ENCODE measurements at regions not wholly inside any gene's neighbourhood (a gene's known extent, or its start where the extent isn't known, plus 50 kb on each side); places are given as distances from the start of the nearest gene placed in this dataset.

DNA sequence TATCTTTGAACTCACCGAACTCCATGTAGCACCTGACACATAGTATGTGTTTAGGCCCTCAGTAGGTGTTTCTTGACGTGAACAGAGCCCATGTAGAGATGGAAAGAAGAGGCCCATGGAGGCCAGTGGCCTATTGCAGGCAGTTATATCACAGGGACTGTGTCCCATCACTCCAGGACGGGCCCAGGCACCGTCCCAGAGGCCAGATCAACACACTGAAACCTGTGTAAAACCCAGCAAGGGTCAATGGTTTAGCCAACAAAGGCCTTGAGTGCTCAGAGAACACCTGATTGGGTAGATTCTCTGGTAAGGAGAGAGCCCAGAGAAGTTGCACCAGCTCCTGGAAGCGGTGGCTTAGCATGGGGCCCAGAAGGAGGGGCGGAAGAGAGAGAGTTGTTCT, 82.8 kb downstream of the INHBB start:
- DNase-seq = no peak

DNA sequence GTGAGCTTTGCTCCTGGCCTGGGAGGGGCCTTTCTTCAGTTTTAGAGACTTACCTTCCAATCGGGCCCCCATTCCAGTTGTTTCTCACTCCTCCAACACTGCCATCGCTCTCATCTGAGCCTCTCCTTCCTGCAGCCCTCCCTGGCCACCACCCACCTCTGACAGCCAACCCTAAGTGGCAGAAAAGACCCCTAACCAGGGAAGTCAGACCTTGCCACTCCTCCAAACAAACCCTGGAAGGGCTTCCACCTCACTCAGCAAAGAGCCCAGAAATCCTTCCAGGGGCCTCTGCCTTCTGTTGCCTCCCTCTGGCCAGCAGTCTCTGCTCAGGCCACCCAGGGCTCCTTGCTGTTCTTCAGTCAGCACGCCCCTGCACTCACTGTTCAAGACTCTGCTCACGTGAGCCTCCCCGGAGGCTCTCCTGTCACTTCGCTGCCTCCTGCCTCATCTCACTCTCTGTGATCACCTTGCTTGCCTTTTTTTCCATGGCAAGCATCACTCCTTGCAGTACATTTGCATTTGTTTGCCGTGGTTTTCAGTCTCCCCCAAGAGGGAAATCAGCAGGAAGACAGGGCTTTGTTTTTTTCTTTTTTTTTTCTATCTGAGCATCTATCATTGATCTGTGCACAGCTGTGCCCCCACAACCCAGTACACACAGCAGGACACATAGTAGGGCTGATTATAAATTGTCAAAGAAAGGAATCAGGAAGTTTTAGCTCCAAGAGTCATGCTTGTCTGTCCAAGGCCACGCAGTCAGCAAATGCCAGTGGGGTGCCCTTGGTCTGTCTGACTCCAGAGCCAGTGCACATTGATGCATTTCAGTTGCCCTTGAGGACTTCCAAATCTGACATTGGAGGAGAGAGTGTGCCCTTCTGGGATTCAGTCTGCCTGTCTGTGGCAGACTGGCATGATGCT, 83.9 kb downstream of the INHBB start:
- no peak for DNase-seq

GRCh38 chr2:120430501-120430830, 84.5 kb downstream of the INHBB start:
- DNase-seq = no peak

- no peak for DNase-seq
These were observed 85.0 kb downstream of the INHBB start for GRCh38 chr2:120430957-120431356.

DNA sequence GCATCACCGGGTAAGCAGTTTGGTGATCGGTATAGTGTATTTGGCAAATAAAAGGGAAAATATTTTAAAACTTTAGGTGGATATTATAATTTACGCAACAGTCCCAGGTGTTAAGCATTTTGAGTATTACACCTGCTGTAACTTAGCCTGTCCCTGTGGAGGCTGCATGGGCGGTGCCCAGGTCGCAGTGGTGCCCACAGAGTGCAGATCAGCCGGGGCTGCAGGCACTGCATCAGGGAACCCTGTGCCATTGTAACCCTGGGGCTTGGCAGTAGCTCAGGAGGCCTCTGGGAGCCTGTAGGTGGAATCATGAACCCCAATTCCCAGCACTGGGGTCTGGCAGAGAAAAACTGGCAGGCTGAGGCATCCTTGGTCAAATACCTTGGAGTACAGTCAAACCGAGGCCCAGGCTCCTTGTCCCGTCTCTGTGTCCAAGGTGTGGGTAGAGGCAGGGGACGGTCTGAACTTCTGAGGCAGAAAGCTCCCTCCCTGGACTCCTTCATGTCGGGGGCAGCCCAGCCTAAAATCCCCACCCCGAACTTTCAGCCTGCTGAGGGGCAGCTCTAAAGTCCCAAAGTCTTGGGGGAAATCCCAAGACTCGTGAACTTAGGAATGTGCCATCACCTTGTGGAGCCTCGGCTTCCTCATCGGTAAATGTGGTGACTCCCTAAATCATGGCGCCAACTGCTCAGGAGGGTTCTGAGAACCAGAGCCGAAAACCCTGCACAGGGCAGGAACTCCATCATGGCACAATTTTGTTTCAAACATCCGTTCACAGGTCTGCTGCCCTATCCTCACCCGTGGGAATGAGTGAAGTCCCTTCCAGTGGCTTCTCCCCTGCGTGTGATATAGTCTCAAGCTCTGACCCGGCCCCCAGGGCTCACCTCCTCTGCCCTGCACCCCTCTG, 85.7 kb downstream of the INHBB start:
- DNase-seq = no peak

DNA sequence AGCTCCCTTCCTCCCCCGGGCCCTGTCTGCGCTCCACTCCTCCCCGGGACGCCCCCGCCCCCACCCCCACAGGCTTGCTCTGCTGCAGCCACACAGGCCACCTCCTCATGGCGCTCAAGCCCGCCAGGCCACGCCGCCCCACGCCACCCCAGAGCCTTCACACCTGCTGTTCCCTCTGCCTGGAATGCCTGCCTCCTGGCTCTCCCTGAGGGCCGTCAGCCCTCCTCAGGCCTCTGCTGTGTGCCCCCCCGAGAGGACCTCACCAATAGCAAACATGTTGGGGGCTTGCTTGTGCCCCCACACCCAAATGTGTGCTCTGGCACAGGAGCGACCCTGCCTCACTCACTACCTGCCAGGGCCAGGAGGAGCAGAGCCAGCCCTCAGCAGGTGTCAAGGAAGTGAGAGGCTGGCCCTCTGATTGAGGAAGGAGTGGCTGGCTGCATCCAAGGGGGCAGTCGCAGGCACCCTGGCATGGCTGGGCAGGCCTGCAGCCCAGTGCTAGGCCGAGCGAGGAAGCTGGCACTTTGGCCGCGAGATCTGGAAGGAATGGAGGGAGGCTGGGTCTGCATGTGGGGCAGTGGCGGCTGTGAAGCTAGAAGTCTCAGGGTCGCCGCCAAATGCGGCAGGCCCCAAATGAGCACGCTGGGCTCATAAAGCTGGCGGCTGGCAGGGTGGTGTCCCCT, 86.5 kb downstream of the INHBB start:
- no peak for DNase-seq

DNA sequence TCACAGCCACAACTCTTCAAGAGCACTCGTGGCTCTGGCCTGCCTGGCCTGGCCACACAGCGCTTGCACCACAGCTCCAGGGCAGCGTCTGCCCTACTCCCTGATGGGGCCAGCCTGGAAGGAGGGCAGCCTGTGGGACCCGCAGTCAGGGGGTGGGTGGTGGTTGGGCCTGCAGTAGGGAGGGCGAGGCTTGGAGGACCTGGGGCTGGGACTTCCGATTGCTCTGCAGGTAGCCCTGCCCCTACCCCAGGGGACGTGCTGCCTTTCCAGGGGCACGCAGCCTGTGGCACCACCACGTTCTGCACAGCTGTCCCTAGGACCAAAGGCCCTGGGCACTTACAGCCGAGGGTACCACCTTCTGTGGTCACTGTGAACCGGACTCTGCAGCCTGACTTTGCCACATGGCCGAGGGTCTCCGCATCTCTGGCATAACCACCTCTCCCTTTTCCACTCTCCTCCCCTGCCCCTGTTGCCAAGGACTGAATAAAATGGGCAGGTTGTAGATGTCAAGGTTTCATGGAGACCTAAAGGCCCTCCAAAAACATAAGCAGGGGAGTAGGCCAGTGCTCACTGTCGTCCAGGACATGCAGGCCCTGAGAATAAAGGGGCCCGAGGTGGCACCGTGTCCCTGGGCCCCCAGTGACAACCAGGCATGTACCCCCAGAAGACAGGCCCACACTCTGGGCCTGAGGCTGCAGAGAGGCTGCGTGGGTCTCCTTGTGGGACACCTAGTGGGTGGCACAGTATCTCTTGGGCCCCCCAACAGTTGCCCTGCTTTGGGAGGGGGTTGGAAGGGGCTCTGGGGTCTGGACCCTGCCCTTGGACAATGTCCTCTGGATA, 87.3 kb downstream of the INHBB start:
- DNase-seq = no peak

DNA sequence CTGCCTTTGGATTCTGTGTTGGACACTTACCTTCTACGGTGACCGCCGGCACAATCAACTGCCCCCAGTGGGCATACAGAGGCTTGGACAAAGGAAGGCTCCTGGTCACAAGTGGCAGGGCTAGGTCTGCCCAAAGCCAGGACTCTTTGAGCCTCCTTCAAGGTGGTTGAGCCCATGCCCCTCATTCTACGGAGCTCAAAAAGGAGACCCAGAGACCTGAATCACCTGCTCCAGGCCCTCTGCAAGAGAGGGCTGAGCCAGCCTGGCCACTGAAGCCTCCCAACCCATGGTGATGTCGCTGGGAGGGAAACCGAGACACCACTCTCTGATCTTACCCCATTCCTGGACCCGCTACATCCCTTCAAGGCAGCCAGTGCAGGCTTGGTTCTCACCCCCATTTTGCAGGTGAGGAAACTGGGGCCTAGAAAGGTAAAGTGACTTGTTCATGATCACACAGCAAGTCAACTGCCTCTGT, 87.9 kb downstream of the INHBB start:
- no peak for DNase-seq

GRCh38 chr2:120434492-120435308, 88.8 kb downstream of the INHBB start:
- no peak for DNase-seq

DNA sequence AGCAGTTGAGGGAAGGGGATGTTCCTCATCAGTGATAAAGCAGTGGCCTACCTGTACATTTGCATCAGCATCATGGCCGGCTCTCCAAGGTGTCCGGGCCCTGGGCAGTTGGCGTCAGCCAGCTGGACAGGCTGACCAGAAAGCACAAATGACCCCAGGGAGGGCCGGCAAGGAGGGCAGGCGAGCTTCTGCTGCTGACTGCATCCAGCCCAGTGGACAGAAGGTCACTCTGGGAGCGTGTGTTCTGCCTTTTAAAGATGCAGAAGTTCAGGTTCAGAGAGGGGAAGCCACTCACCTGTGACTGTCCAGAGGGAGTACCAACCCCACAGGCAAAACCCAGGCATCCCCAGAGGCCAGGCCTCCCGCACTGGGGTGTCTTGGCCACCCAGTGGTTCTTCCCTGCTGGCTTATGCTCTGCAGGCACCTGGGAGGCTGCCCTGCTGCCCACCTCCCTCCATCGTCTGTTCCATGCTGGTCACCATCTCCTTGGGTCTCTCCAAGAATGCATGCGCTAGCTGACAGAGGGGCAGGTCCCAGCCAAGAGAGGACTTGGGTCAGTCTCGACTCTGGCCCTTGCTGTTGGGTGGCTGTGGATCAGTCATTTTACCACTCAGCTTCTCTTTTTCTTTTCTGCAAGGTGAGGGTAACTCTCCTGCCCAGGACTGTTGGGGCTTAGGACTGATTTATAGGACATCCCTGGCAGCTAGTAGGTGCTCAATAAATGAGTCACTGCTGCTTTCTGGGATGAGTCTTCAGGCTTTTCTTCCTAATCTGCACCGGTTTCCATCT, 89.9 kb downstream of the INHBB start:
- no peak for DNase-seq

DNA sequence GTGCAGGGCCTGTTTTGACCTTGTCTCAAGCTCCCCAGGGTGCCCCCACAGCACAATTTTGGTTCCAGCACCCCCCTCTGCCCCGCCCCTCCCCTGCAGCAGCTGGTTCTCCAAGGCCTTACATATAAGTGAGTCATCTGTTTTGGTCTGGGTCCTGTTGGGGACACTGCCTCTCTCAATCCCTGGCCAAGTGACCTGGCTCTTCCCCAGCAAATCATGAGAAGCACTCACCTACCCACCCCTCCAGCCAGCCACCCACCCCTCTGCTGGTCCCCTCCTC, 90.5 kb downstream of the INHBB start:
- no peak for DNase-seq

DNA sequence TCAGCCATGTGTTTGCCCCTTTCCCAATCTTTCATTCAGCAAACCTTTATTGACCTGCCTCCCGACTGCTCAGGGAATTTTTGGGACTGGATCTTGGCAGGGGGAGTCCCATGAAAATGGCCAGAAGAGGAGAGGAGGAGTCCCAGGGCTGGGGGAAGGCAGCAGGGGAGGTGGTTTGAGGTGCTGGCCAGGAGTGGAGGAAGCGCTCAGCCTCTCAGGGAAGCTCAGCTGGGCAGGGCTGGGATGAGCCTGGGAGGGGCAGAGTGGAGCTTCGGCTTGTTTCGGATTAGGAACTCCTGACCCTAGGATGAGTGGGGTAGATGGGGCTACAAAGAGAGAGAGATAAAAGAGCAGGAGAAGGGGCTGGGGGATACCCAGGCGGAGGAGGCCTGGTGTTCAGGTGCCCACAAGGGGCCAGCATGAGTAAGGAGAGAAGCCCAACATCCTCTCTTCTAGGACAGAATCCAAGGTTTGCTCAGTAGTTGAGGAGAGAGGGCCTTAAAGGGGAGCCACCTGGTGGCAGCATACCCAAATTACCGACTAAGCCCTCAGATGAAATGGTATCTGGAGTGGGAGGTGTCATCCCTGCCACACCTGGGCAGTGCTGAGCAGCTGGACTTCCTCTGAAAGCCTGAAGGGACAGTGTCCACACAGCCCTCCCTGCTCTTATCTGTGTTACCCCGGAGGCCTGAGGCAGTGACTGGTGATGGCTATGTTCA, 91.1 kb downstream of the INHBB start:
- DNase-seq = peak; percentile 14

- no peak for DNase-seq
These were observed 91.7 kb downstream of the INHBB start for GRCh38 chr2:120437604-120438000.

DNA sequence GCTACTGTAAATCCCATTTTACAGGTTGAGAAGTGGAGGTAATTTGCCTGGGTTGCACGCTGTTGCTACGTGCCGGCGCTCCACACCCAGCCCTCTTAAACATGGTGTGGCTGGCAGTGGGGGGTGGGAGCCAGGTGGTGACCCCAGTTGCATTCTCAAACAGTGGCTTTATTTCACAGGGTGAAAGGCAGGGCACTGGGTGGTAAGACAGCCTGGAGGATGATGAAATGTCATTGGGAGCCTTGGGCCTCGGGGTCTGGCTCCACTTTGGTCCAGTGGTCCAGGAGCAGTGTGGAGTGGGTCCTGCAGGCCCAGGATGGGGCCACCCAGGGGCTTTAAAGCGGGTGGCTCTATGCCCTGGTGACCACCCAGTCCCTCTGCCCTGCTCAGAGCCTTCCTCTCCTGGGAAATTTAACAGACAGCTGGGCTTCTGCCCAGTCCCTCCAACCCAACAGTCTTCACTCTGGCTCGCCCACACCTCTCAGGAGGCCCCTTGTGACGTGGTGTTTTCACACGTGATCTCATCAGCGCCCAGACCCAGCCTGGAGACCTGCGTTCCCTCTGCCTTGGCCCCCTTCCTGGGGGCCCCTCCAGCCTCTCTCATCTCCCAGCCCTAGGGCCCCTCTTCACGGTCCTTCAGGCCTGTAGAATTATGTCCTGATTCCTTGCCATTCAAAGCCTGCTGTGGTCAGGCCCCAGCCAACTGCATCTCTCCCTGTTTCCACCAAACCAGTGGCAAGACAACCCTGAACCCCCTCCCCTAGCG, 92.5 kb downstream of the INHBB start:
- DNase-seq = no peak

DNA sequence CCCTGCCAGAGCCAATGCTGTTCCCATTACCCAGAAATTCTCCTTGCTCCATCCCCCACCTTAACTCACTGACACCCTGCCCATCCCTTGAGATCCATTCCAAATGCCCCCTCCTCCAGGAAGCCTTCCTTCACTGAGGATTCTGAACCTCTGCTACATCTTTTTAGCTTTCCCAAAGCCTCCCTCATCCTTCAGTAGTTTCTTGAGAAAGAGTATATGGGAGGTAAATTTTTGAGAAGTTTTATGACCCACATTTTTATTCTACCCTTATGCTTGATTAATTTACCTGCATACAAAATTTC, 93.1 kb downstream of the INHBB start:
- DNase-seq = no peak

- no peak for DNase-seq
These were observed 93.9 kb downstream of the INHBB start for GRCh38 chr2:120439637-120440384.

DNA sequence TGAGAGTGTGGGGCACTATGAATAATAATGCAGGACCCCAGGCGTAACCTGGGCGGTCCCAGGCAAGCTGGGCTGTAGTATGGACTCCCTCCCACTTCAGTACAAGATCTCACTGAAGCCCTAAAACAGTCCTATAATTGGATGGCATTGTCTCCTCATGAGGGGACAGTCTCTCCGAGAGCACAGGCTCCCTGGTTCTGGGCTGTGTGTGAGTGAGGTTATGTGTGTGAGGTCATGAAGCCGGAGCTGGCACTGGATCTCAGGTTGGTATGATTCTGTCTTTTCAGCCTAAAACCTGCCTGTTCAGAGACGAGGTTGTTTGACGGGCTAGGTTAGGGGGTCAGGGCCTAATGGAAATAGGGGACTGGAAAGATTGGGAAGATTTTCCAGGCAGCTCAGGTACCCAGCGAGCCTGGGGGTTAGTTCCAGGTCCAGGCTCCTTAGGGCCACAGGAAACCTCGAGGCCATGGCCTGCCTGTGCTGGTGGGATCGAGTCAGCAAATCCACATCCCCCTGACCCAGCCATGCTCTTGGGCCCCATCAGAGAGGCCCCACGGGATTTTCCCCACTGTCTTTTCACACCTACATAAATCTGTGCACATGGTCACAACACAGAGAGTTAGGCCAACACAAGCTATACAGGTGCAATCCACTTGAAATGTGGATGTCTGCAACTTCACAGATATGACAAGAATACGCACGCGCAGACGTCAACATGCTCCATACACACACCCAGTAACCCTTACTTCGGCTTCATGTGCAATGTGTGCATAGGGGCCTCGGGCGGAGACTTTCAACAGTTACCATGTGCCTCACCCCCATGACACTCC, 94.8 kb downstream of the INHBB start:
- no peak for DNase-seq

DNA sequence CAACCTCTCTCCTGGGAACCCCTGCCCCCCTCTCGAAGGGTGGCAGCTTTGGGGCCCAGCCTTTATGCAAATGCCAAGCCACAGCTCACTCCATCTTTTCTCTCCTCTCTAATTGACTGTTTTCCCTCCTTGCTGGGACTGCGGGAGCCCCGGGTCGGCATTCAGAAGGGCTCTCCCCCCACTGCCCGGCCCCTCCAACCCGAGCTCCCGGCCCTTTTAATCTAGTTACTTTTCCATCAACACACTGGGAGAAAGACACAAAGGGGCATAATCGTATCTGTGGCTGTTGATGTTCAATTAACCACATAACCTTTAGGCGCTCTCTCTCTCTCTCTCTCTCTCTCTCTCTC, 95.4 kb downstream of the INHBB start:
- no peak for DNase-seq

Data from stimulated activated CD4-positive, alpha-beta T cell treated with anti-CD3 and anti-CD28 coated beads, Interleukin-4, amount 100 ng/mL, for 24 hours (primary cell).